Urinary bladder (tissue), 3 donors: ENCODE measurements at regions not wholly inside any gene's neighbourhood (a gene's known extent, or its start where the extent isn't known, plus 50 kb on each side); places are given as distances from the start of the nearest gene placed in this dataset.
"Not testable (repeated sequence)": the region's sequence is repeated elsewhere in the genome, so short reads cannot be mapped to it uniquely, and the experiment has no call there.

Experiments
- DNase-seq: peaks from one replicate; pipeline ENCODE4 v3.0.0-alpha.2; 2015; ENCODE audit errors: extremely low spot score
- H3K27ac ChIP-seq: one replicate; pipeline ENCODE4 v1.5.1; 2013; ENCODE audit warnings: low read depth, mild to moderate bottlenecking, moderate library complexity
- H3K36me3 ChIP-seq: one replicate; pipeline ENCODE4 v1.6.1; 2013; ENCODE audit warnings: mild to moderate bottlenecking, moderate library complexity; ENCODE audit not compliant: insufficient read depth
- H3K4me1 ChIP-seq: one replicate; pipeline ENCODE4 v1.6.1; 2013; ENCODE audit warnings: mild to moderate bottlenecking, moderate library complexity; ENCODE audit not compliant: insufficient read depth
- H3K4me3 ChIP-seq: one replicate; pipeline ENCODE4 v1.5.1; 2013; ENCODE audit warnings: low read depth, low read length
- WGBS: extraction: QIAGEN DNeasy Blood & Tissue Kit; methylation state at CpG from one replicate; pipeline ENCODE4 v1.1.7; 2013; 5-methylcytosine and 5-hydroxymethylcytosine counted together
- donor health status: healthy with polysubstance abuse.
- donor health status: healthy.

DNA sequence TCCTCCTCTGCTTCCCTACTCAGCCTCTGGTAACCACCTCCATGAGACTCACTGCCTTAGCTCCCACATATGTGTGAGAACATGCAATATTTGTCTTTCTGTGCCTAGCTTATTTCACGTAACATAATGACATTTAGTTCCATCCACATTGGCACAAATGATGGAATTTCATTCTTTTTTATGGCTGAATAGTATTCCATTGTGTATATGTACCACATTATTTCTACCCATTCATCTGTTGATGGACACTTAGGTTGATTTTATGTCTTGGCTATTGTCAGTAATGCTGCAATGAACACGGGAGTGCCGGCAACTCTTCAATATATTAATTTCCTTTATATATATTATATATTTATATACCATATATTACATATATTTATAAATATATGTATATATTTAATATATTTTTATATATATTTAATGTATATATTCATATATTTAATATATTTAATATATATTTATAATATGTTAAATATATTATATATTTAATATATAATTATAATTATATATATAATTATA is 1046.9 kb downstream of the DNAJB9 start:
- H3K36me3 ChIP-seq = no peaks in the 10 kb centered on the region
- H3K4me1 ChIP-seq = no peaks in the 10 kb centered on the region
- no peak overlapping the region for H3K4me3 ChIP-seq
- DNase-seq = no peak
- H3K27ac ChIP-seq = no peak overlapping the region
- 97% methylated on average over 3 of the region's 3 CpGs for WGBS

DNA sequence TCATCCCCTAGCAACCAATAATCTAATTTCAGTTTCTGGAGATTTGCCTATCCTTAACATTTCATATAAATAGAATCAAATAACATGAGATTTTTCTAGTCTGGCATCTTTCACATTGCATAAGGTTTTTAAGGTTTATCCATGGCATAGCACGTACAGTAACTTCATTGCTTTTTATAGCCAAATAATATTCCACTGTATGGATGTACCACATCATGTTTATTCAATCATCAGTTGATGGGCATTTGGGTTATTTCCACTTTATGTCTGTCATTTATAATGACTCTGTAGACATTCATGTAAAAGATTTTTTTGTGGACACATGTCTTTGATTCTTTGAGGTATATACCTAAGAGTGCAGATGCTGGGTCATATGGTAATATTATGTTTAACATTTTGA is 1052.6 kb downstream of the DNAJB9 start:
- H3K27ac ChIP-seq = no peak overlapping the region
- no peaks in the 10 kb centered on the region for H3K4me1 ChIP-seq
- H3K4me3 ChIP-seq = no peak overlapping the region
- 86% methylated on average over 1 of the region's 1 CpG for WGBS
- H3K36me3 ChIP-seq = no peaks in the 10 kb centered on the region
- no peak for DNase-seq

DNA sequence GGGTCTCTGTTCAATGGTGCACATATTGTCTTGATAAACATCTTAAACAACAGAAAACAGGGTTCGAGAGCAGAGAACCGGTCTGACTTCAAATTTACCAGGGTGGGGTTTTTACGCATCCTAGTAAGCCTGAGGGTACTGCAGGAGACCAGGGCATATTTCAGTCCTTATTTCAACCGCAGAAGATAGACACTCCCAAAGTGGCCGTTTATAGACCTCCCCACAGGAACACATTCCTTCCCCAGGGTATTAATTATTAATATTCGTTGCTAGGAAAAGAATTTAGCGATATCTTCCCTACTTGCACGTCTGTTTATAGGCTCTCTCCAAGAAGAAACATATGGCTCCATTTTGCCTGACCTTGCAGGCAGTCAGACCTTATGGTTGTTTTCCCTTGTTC is 1063.2 kb downstream of the DNAJB9 start:
- WGBS = 73% methylated on average over 8 of the region's 8 CpGs
- H3K4me3 ChIP-seq, DNase-seq, H3K27ac ChIP-seq, H3K4me1 ChIP-seq, H3K36me3 ChIP-seq: not testable (repeated sequence)

DNA sequence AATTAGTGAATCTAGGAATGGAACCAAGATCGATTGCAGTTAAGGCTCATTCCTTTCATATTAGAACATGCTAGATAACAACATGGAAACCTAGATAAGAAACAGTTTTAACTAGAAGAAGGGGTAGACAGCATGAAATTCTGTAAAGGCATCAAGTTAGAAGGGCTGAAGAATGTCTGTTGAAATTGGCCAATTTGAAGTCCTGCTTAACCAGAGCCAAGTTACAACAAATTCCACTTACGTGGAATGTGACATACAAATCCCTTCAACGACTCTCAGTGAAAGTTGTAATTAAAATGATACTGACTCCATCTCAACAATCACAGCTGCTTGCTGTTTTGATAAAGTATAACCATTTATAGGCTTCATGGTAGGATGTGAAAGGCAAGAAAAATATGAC is 1065.7 kb downstream of the DNAJB9 start:
- Histone ChIP-seq H3K36me3 (no peaks in the 10 kb centered on the region), H3K4me3 (no peak overlapping the region), H3K4me1 (no peaks in the 10 kb centered on the region), H3K27ac (no peak overlapping the region)
- DNase-seq = no peak
- WGBS = 45% methylated on average over 3 of the region's 3 CpGs

DNA sequence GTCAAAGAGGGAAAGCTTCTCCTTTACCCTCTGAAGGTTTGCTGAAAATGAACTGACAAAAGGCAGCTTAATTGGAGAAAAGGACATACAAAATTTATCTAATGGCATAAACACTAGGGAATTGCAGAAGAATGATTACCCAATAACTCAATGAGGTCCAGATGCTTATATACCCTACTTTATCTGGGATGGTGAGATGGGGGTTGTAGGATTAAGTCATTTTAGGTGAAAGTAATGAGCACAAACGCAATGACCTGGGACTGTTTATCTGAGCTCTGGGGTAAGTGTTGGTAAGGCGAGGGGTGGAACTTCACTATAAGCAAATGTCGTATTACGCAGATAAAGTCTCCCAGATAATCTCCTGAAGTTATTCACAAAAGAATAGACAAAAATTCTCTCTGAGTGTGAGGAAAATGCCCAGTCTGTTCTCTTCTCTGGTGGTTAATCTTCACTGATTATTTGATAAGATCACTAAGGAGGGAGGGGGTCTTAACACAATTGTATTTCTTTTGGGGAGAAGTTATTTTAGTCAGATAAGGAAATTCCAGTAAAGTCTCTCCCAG is 1067.8 kb downstream of the DNAJB9 start:
- Histone ChIP-seq H3K4me1 (no peaks in the 10 kb centered on the region), H3K36me3 (no peaks in the 10 kb centered on the region), H3K27ac (no peak overlapping the region), H3K4me3 (no peak overlapping the region)
- DNase-seq = no peak
- 75% methylated on average over 4 of the region's 4 CpGs for WGBS

DNA sequence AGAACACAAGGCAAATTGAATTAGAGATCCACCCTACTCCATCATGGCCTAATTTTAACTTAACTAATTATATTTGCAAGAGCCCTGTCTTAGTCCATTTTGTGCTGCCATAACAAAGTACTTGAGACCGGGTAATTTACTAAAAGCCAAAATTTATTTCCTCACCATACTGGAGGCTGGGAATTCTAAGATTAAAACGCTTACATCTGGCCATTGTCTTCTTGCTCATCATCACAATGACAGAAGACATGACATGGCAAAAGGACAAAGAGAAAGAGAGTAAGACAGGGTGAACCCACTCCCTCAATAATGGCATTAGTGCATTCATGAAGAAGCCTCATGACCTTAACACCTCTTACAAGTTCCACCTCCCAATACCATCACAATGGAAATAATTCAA is 1068.6 kb downstream of the DNAJB9 start:
- no peaks in the 10 kb centered on the region for H3K4me1 ChIP-seq
- H3K36me3 ChIP-seq = no peaks in the 10 kb centered on the region
- H3K4me3 ChIP-seq = no peak overlapping the region
- DNase-seq = no peak
- 93% methylated on average over 2 of the region's 2 CpGs for WGBS
- no peak overlapping the region for H3K27ac ChIP-seq

DNA sequence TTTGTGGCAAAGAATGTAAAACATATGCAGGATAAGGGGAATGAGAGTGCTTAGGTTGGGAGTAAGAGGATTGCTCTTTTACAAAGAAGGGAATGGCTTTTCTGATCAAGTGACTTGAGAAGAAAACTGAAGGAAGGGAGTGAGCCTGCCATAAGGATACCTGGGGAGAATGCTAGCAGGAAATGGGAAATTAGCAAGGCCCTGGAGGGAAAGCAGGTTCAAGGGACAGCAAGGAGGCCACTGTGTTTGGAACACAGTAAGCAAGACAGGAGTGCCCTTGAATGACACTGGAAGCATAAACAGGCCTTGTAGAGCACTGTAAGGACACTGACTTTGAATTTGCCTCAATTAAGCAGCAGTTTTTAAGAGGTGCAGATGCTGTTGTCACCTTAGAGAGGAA is 1069.9 kb downstream of the DNAJB9 start:
- H3K36me3 ChIP-seq = no peaks in the 10 kb centered on the region
- no peak overlapping the region for H3K4me3 ChIP-seq
- no peak overlapping the region for H3K27ac ChIP-seq
- no peak for DNase-seq
- no peaks in the 10 kb centered on the region for H3K4me1 ChIP-seq

DNA sequence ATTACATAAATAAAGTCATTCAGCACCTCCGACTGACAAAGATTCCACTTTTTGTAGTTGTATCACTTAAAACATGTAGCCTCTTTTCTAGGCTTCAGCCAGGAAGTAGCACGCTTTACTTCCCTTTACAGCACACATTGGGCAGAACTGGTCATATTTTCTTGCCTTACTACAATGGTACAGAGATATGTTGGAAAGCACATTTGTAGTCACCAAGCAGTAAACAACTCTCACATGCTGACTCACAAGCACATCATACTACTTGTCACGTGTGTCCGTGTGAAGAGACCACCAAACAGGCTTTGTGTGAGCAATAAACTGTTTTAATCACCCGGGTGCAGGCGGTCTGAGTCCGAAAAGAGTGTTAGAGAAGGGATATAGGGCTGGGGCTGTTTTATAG is 1071.8 kb downstream of the DNAJB9 start:
- Histone ChIP-seq H3K27ac (no peak overlapping the region), H3K4me1 (no peaks in the 10 kb centered on the region), H3K36me3 (no peaks in the 10 kb centered on the region), H3K4me3 (no peak overlapping the region)
- 86% methylated on average over 7 of the region's 7 CpGs for WGBS
- DNase-seq = no peak

DNA sequence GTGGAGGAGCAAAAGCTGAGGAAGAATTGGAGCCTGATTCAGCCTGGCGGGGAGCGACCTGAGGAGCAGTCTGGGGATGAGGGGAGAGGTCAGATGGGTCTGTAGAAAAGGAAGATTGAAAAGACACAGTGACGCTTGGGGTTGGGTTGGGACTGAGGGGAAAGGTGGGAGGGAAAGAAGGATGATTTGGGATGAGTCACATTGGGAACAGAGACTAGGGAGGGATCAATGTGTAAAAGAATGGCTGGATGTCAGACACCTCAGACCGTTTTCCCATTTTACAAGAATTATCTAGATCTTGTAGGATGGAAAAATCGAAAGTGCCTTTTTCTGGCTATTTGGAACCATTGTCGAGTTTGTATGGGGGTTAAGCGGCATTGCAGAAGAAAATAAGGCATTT is 1076.5 kb downstream of the DNAJB9 start:
- Histone ChIP-seq H3K4me1 (no peaks in the 10 kb centered on the region), H3K27ac (no peak overlapping the region), H3K36me3 (no peaks in the 10 kb centered on the region), H3K4me3 (no peak overlapping the region)
- 92% methylated on average over 7 of the region's 7 CpGs for WGBS
- DNase-seq = no peak

DNA sequence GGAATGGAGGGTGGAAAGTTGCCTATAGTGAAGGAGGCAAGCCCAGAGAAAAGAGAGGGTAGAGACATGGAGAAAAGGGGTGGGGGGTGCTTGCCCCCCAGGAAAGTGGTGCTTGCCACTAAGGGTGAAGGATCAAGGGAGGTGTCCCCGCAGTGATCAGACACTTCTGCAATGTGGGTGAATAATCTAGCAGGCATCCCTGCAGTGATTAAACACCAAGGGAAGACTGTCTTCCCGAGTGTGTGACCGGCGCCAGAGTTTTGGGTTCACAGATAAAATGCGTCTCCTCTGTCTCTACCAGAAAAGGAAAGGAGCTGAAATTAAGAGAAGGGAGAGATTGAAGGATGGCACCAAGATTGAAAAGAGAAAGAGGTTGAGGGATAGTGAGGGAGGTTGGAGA is 1076.9 kb downstream of the DNAJB9 start:
- WGBS = 90% methylated on average over 5 of the region's 5 CpGs
- not testable (repeated sequence) for H3K27ac ChIP-seq, H3K4me1 ChIP-seq

DNA sequence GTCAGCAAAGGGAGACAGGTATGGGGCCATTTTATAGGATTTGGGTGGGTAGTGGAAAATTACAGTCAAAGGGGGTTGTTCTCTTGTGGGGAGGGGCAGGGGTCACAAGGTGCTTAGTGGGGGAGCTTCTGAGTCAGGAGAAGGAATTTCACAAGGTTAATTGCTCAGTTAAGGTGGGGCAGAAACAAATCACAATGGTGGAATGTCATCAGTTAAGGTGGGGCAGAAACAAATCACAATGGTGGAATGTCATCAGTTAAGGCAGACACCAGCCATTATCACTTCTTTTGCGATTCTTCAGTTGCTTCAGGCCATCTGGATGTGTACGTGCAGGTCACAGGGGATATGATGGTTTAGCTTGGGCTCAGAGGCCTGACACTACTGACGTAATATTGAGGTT is 1077.6 kb downstream of the DNAJB9 start:
- WGBS = 94% methylated on average over 3 of the region's 3 CpGs
- H3K4me3 ChIP-seq, DNase-seq, H3K27ac ChIP-seq, H3K36me3 ChIP-seq, H3K4me1 ChIP-seq: not testable (repeated sequence)

More for the DNA sequence above, 1076.9 kb downstream of the DNAJB9 start:
- not testable (repeated sequence) for H3K4me3 ChIP-seq, H3K36me3 ChIP-seq, DNase-seq

DNA sequence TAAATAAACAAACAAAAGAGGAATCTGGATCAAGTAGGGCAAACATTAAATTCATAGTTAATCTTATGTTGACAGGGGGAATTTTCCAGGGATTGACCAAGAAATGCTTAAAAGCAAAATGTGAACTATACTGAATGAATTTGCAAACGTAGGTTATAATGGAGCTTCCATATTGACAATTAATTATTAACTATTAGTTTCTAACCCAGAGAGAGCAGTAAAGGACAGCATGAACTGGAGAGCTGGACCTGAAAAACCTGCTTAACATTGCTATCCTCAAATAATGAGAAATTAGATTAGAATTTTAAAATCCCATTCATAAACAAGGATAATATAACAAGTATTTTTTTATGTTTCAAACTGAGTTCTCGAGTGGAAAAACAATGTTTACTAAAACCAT is 1089.6 kb downstream of the DNAJB9 start:
- no peaks in the 10 kb centered on the region for H3K4me1 ChIP-seq
- H3K4me3 ChIP-seq = no peak overlapping the region
- 49% methylated on average over 2 of the region's 2 CpGs for WGBS
- no peak for DNase-seq
- no peaks in the 10 kb centered on the region for H3K36me3 ChIP-seq
- no peak overlapping the region for H3K27ac ChIP-seq

DNA sequence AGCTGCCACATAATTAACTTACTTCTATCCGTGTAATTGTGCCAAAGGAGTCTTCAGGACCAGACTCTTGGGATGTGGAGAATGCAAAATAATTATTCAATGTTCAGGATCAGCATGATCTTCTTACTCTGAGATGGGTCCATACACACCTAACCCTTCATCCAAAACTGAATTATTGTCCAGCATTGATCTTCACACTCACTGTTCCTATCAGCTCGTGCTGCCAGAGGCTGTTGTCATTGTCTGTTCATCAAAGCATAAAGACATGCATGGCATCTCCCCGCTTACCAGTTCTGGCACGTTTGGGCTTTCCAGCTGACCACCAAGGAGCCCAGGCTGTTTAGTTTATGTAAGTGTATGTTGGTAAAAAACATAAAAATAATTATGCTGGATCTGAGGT is 1090.7 kb downstream of the DNAJB9 start:
- Histone ChIP-seq H3K4me3 (no peak overlapping the region), H3K4me1 (no peaks in the 10 kb centered on the region), H3K36me3 (no peaks in the 10 kb centered on the region), H3K27ac (no peak overlapping the region)
- 73% methylated on average over 4 of the region's 4 CpGs for WGBS
- no peak for DNase-seq

DNA sequence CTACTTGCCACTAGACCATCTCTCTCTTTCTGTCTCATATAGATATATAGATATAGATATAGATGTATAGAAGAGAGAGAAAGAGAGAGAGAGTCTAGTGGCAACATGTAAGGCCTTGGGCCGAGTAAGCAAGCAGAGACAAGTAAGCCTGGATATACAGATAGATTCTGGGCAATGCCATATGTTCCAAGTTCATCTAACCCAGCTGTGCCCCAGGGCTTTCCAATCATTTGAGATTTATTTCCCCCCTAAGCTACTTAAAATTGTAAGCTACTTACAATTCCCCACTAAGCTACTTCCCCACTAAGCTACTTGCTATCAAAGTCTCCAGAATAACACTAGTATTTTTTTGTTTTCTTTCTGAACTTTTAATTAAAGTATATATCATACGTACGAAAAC is 1094.1 kb downstream of the DNAJB9 start:
- WGBS = 92% methylated on average over 3 of the region's 3 CpGs

DNA sequence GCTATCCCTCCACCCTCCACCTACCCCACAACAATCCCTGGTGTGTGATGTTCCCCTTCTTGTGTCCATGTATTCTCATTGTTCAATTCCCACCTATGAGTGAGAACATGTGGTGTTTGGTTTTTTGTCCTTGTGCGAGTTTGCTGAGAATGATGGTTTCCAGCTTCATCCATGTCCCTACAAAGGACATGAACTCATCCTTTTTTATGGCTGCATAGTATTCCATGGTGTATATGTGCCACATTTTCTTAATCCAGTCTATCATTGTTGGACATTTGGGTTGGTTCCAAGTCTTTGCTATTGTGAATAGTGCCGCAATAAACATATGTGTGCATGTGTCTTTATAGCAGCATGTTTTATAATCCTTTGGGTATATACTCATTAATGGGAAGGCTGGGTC is 1117.6 kb downstream of the DNAJB9 start:
- not testable (repeated sequence) for H3K36me3 ChIP-seq, H3K4me3 ChIP-seq, H3K27ac ChIP-seq, DNase-seq, H3K4me1 ChIP-seq
- WGBS = 95% methylated on average over 2 of the region's 2 CpGs

More for the DNA sequence above, 1094.1 kb downstream of the DNAJB9 start:
- Histone ChIP-seq H3K27ac (no peak overlapping the region), H3K36me3 (no peaks in the 10 kb centered on the region), H3K4me3 (no peak overlapping the region), H3K4me1 (no peaks in the 10 kb centered on the region)
- no peak for DNase-seq
